B cell (primary cell): ENCODE measurements at regions not wholly inside any gene's neighbourhood (a gene's known extent, or its start where the extent isn't known, plus 50 kb on each side); places are given as distances from the start of the nearest gene placed in this dataset.

ENCODE experiments used
- ATAC-seq: fragments of 200-7000 bp; cut with Tn5 transposase; one replicate; pipeline ENCODE4 v1.10.0; 2021; ENCODE audit warnings: low read depth, mild to moderate bottlenecking, moderate number of reproducible peaks, moderate library complexity
- CTCF ChIA-PET: fragments of 350-600 bp; sonication (Branson Sonifier 250); formaldehyde crosslinking; loops from one replicate; lab custom pipeline; 2021; ENCODE audit warnings: antibody characterized with exemption, inconsistent platforms; lab: Charles Lee
- POLR2A ChIA-PET: fragments of 350-600 bp; sonication (Branson Sonifier 250); formaldehyde crosslinking; loops from one replicate; lab custom pipeline; 2021; ENCODE audit warnings: antibody characterized with exemption; lab: Charles Lee
- DNase-seq: peaks from one replicate; pipeline ENCODE4 v3.0.0; 2013
- H2AFZ ChIP-seq: 2 replicates; pipeline ENCODE4 v1.6.1; 2012; ENCODE audit warnings: mild to moderate bottlenecking, low read depth, low read length; ENCODE audit not compliant: insufficient read depth, poor library complexity, severe bottlenecking
- H3K27ac ChIP-seq, 2 donors: 1 replicate in 1 of 2; 2 replicates in 1 of 2; pipeline ENCODE4 v1.5.1; 2012 to 2013; ENCODE audit warnings: low read length in 2 of 2, mild to moderate bottlenecking in 2 of 2, moderate library complexity in 1 of 2
- H3K27me3 ChIP-seq, 4 experiments: fragments of 200-600 bp in 1 of 4; sonication (generic) in 1 of 4; replicated peaks in 1 of 4; 1 replicate in 2 of 4; 2 replicates in 2 of 4; pipeline versions ENCODE4 v1.6.1 to v1.7.0; 2013 to 2016; ENCODE audit warnings: low read length in 3 of 4, mild to moderate bottlenecking in 2 of 4, mixed read lengths in 1 of 4, moderate library complexity in 1 of 4; ENCODE audit not compliant: insufficient read depth in 4 of 4, control insufficient read depth in 3 of 4; ENCODE audit errors: control extremely low read depth in 1 of 4
- H3K36me3 ChIP-seq, 2 experiments: replicated peaks in 1 of 2; 1 replicate in 1 of 2; 2 replicates in 1 of 2; pipeline versions ENCODE4 v1.6.1 to v1.7.1; 2013; ENCODE audit warnings: low read length in 1 of 2; ENCODE audit not compliant: insufficient read depth in 2 of 2, control insufficient read depth in 1 of 2; ENCODE audit errors: control extremely low read depth in 1 of 2, extremely low read depth in 1 of 2
- H3K4me1 ChIP-seq, 2 donors: fragments of 200-600 bp in 1 of 2; sonication (generic) in 1 of 2; 1 replicate in 1 of 2; 2 replicates in 1 of 2; pipeline versions ENCODE4 v1.5.1 to v1.6.1; 2013 to 2017; ENCODE audit warnings: low read length in 2 of 2; ENCODE audit not compliant: control insufficient read depth in 2 of 2, insufficient read depth in 2 of 2
- H3K4me2 ChIP-seq: replicated peaks from 2 replicates; pipeline ENCODE3; 2012; ENCODE audit warnings: mild to moderate bottlenecking, low read depth, low read length; ENCODE audit not compliant: poor library complexity, severe bottlenecking
- H3K4me3 ChIP-seq, 5 experiments: fragments of 200-600 bp in 1 of 5; sonication (generic) in 1 of 5; 1 replicate in 3 of 5; 2 replicates in 2 of 5; pipeline versions ENCODE4 v1.5.1 to v1.7.0; 2011 to 2016; ENCODE audit warnings: low read length in 4 of 5, mild to moderate bottlenecking in 4 of 5, low read depth in 2 of 5, control low read depth in 1 of 5, moderate library complexity in 1 of 5; ENCODE audit not compliant: insufficient read depth in 1 of 5; ENCODE audit errors: control extremely low read depth in 1 of 5, extremely low read depth in 1 of 5
- H3K79me2 ChIP-seq: fragments of 200-600 bp; sonication (generic); one replicate; pipeline ENCODE4 v1.6.0; 2016; ENCODE audit warnings: low read length; ENCODE audit not compliant: control insufficient read depth, insufficient read depth
- H3K9ac ChIP-seq: fragments of 200-600 bp; sonication (generic); 2 replicates; pipeline ENCODE4 v1.6.1; 2017; ENCODE audit warnings: mild to moderate bottlenecking, low read length, moderate library complexity
- H3K9me3 ChIP-seq, 3 donors: one replicate each; pipeline versions ENCODE4 v1.6.1 to v1.7.1; 2013; ENCODE audit warnings: low read length in 2 of 3; ENCODE audit not compliant: control insufficient read depth in 2 of 3, insufficient read depth in 1 of 3; ENCODE audit errors: control extremely low read depth in 1 of 3
- H4K20me1 ChIP-seq: 2 replicates; pipeline ENCODE4 v1.6.0; 2012; ENCODE audit warnings: mild to moderate bottlenecking, low read length; ENCODE audit not compliant: insufficient read depth, control insufficient read depth, poor library complexity, severe bottlenecking
- H3K27ac Mint-ChIP-seq: one replicate; pipeline ENCODE4 v1.8.0; 2021; ENCODE audit warnings: mixed read lengths
- H3K27me3 Mint-ChIP-seq: one replicate; pipeline ENCODE4 v1.8.0; 2021; ENCODE audit warnings: mixed read lengths
- H3K4me1 Mint-ChIP-seq: one replicate; pipeline ENCODE4 v1.8.0; 2021; ENCODE audit warnings: mixed read lengths
- H3K4me3 Mint-ChIP-seq: one replicate; pipeline ENCODE4 v1.8.0; 2021; ENCODE audit warnings: mixed read lengths
- H3K9me3 Mint-ChIP-seq: one replicate; pipeline ENCODE4 v1.8.0; 2022; ENCODE audit warnings: mixed read lengths; ENCODE audit not compliant: insufficient read depth
- CTCF ChIP-seq: fragments of 200-600 bp; IDR thresholded peaks from one replicate; pipeline ENCODE4 v1.8.0; 2022; ENCODE audit warnings: antibody characterized with exemption, mild to moderate bottlenecking
- EZH2 ChIP-seq: IDR thresholded peaks from 2 replicates; pipeline ENCODE4 v1.6.1; 2012; ENCODE audit warnings: borderline replicate concordance, low read depth, mild to moderate bottlenecking, moderate library complexity, low read length; ENCODE audit not compliant: insufficient read depth, poor library complexity, severe bottlenecking
- WGBS: methylation state at CpG from one replicate; pipeline ENCODE4 v1.1.5; 2013; ENCODE audit warnings: missing lambda C conversion rate; ENCODE audit not compliant: insufficient coverage; 5-methylcytosine and 5-hydroxymethylcytosine counted together
- intact Hi-C: fragments of 100-400 bp; cut with micrococcal nuclease; formaldehyde crosslinking; loops from one replicate; pipeline ENCODE4 v1.10.0; 2022

GRCh38 chr16:79278506-79278905, 322.0 kb downstream of the MAF start:
- POLR2A ChIA-PET: no interaction called here
- no peak overlapping the region for H3K27ac Mint-ChIP-seq

GRCh38 chr16:79276501-79276900, 324.0 kb downstream of the MAF start:
- Histone ChIP-seq H4K20me1 (no peaks in the 10 kb centered on the region), H3K36me3 (no peaks in the 10 kb centered on the region), H3K27me3 (peaks cover 0 to 36% (median 12%) of the 10 kb centered on the region in 4 experiments), H3K79me2 (no peaks in the 10 kb centered on the region), H3K4me2 (no peak overlapping the region), H3K4me1 (peaks cover 4 to 8% of the 10 kb centered on the region in 2 donors), H3K9me3 (peaks cover 0 to 2% (median 0%) of the 10 kb centered on the region in 3 donors), H3K4me3 (no peak overlapping the region), H3K27ac (no peak overlapping the region), H3K9ac (no peak overlapping the region), H2AFZ (no peak overlapping the region)
- ATAC-seq (no peak), DNase-seq (no peak)
- TF ChIP-seq EZH2 (no peak), CTCF (no peak)
- H3K27ac Mint-ChIP-seq: no peak overlapping the region
- no peak overlapping the region for H3K4me3 Mint-ChIP-seq
- 80% methylated on average over 1 of the region's 6 CpGs for WGBS
- peaks cover 10% of the 10 kb centered on the region for H3K4me1 Mint-ChIP-seq
- ChIA-PET POLR2A (no interaction called here), CTCF (no interaction called here)
- intact Hi-C loops: no loop called here
- H3K9me3 Mint-ChIP-seq: no peaks in the 10 kb centered on the region
- peaks cover 44% of the 10 kb centered on the region for H3K27me3 Mint-ChIP-seq

More at GRCh38 chr16:79278506-79278905, 322.0 kb downstream of the MAF start:
- Histone ChIP-seq H3K36me3 (no peaks in the 10 kb centered on the region), H3K9ac (no peak overlapping the region), H3K4me2 (peak overlapping the region; percentile 7), H3K9me3 (peaks cover 0 to 2% (median 0%) of the 10 kb centered on the region in 3 donors), H3K27ac (no peak overlapping the region), H2AFZ (no peak overlapping the region), H3K4me1 (peaks cover 7 to 8% of the 10 kb centered on the region in 2 donors), H3K4me3 (no peak overlapping the region), H4K20me1 (no peaks in the 10 kb centered on the region), H3K27me3 (peaks cover 0 to 40% (median 12%) of the 10 kb centered on the region in 4 experiments), H3K79me2 (no peaks in the 10 kb centered on the region)
- TF ChIP-seq CTCF (no peak), EZH2 (no peak)
- Mint-ChIP-seq H3K4me3 (no peak overlapping the region), H3K4me1 (peaks cover 8% of the 10 kb centered on the region), H3K9me3 (no peaks in the 10 kb centered on the region), H3K27me3 (peaks cover 36% of the 10 kb centered on the region)
- DNase-seq: no peak
- WGBS: 44% methylated on average over 8 of the region's 11 CpGs
- CTCF ChIA-PET: interaction anchor here (0.6 kb wide), 1 partner anchor 380 kb away, joined by 3 read pairs; no protein-coding TSS in a partner anchor
- no peak for ATAC-seq
- intact Hi-C loops: no loop called here
